MCF 10A (cell line): ENCODE measurements at regions not wholly inside any gene's neighbourhood (a gene's known extent, or its start where the extent isn't known, plus 50 kb on each side); places are given as distances from the start of the nearest gene placed in this dataset.

ENCODE experiments used
- BruUV-seq: library from RNA; stranded (reverse); fragments of 400-500 nt; replicated peaks from 2 replicates; lab custom pipeline; 2021; lab: Mats Ljungman, UMichigan
- CTCF ChIA-PET: fragments of 300-600 bp; sonication (Branson Sonifier 250); formaldehyde crosslinking; extraction: SDS; loops from one replicate; lab custom pipeline; 2021; ENCODE audit warnings: antibody characterized with exemption, inconsistent platforms; lab: Yijun Ruan, JAX
- POLR2A ChIA-PET: fragments of 300-600, 350-650 bp; sonication (Branson Sonifier 250); formaldehyde crosslinking; extraction: SDS; loops from one replicate; lab custom pipeline; 2020; ENCODE audit warnings: antibody characterized with exemption, inconsistent platforms; lab: Yijun Ruan, JAX
- DNase-seq: peaks from one replicate; pipeline ENCODE4 v3.0.0-alpha.2; 2018; ENCODE audit not compliant: unreplicated experiment
- H3K27ac Mint-ChIP-seq: one replicate; pipeline ENCODE4 v1.8.0; 2022; ENCODE audit warnings: mild to moderate bottlenecking, low read depth, mixed read lengths; ENCODE audit not compliant: unreplicated experiment
- H3K27me3 Mint-ChIP-seq: one replicate; pipeline ENCODE4 v1.8.0; 2022; ENCODE audit warnings: mixed read lengths; ENCODE audit not compliant: insufficient read depth, unreplicated experiment
- H3K36me3 Mint-ChIP-seq: one replicate; pipeline ENCODE4 v1.8.0; 2022; ENCODE audit warnings: mild to moderate bottlenecking, moderate library complexity, mixed read lengths; ENCODE audit not compliant: insufficient read depth, unreplicated experiment
- H3K4me1 Mint-ChIP-seq: one replicate; pipeline ENCODE4 v1.8.0; 2022; ENCODE audit warnings: mixed read lengths; ENCODE audit not compliant: insufficient read depth, unreplicated experiment
- H3K4me3 Mint-ChIP-seq: one replicate; pipeline ENCODE4 v1.8.0; 2022; ENCODE audit warnings: mild to moderate bottlenecking, moderate library complexity, mixed read lengths; ENCODE audit not compliant: unreplicated experiment
- H3K9me3 Mint-ChIP-seq: one replicate; pipeline ENCODE4 v1.8.0; 2022; ENCODE audit warnings: mixed read lengths; ENCODE audit not compliant: unreplicated experiment
- intact Hi-C: fragments of 100-400 bp; cut with micrococcal nuclease; formaldehyde crosslinking; loops from 2 replicates; pipeline ENCODE4 v1.14.1; 2022
- TF ChIP-seq, protein P1 (sequence below): fragments of 200-600 bp; IDR thresholded peaks from one replicate; pipeline ENCODE4 v1.8.0; 2022; ENCODE audit warnings: antibody characterized with exemption, mild to moderate bottlenecking; ENCODE audit not compliant: unreplicated experiment

DNA sequence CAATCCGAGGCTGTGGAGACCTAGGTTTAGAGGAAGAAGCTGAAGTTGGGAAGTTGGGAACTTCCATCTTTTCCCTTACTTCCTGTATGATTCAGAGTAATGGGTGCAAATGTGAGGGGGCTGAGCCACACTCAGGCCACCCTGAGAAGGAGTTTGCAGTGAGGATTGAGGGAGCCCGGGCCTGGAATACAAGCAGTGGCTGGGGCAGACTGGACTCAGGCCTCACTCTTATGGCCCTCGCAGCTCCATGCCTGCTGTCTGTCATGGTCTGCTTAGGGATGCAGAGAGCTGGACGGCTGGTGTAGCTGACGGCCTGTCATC, 73.7 kb upstream of the RAB4A start:
- TF ChIP-seq, protein P1, sequence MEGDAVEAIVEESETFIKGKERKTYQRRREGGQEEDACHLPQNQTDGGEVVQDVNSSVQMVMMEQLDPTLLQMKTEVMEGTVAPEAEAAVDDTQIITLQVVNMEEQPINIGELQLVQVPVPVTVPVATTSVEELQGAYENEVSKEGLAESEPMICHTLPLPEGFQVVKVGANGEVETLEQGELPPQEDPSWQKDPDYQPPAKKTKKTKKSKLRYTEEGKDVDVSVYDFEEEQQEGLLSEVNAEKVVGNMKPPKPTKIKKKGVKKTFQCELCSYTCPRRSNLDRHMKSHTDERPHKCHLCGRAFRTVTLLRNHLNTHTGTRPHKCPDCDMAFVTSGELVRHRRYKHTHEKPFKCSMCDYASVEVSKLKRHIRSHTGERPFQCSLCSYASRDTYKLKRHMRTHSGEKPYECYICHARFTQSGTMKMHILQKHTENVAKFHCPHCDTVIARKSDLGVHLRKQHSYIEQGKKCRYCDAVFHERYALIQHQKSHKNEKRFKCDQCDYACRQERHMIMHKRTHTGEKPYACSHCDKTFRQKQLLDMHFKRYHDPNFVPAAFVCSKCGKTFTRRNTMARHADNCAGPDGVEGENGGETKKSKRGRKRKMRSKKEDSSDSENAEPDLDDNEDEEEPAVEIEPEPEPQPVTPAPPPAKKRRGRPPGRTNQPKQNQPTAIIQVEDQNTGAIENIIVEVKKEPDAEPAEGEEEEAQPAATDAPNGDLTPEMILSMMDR: no peak
- no peaks in the 10 kb centered on the region for H3K36me3 Mint-ChIP-seq
- DNase-seq: no peak
- intact Hi-C loops: no loop called here
- H3K27me3 Mint-ChIP-seq: no peaks in the 10 kb centered on the region
- H3K27ac Mint-ChIP-seq: no peak overlapping the region
- CTCF ChIA-PET: interaction anchor here (0.5 to 1.5 kb wide), 5 partner anchors 12 to 535 kb away, joined by 3 to 9 read pairs (median 4); no protein-coding TSS in a partner anchor
- peaks cover 12% of the 10 kb centered on the region for H3K4me1 Mint-ChIP-seq
- BruUV-seq: no TSS peak
- no peak overlapping the region for H3K4me3 Mint-ChIP-seq
- POLR2A ChIA-PET: interaction anchor here (2.2 kb wide), 1 partner anchor 9 kb away, joined by 11 read pairs; no protein-coding TSS in a partner anchor
- H3K9me3 Mint-ChIP-seq: no peaks in the 10 kb centered on the region

DNA sequence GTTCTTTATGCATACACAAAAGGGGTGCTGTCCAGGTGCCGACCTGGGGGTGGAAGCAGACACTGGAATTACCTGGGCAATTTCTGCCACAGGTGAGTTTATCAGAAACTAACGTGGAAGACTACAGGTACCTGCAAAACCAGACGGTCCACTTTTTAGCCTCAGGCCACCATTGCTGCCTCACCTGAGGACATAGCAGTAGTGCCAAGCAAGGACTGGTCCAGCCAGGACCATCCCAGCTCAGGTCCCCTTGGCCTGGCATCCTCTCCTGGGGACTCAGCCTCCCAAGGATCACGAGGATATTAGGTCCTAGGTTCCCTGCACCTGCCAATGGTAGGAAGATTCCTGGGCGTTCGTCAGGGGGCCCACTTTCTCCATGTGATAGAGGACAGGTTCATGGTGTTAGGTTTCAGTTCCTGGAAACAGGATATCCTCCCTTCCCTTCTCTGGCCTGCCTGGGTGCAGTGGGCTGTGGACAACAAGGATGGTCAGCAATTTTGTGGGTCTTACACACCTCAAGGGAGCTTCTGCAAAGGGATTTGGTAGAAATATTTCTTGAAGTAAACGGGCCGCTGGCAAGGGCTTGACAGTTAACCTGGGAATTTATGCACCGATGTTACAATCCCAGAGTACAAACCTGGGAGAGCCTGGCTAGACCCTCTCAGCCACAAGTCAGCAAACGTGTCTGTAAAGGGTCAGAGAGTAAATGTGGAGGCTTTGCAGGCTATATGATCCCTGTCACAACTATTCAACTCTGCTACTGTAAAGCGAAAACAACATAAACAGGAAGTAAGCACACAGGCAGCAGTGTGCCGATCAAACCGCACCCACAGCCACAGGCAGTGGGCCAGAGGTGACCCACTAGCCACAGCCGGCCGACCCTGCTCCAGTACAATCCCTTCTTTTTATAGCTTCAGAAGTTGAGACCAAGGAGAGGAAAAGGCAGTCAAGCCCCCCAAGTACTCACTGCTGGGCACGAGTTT, 71.4 kb upstream of the RAB4A start:
- Mint-ChIP-seq H3K4me1 (no peaks in the 10 kb centered on the region), H3K36me3 (no peaks in the 10 kb centered on the region), H3K9me3 (no peaks in the 10 kb centered on the region), H3K27ac (peak overlapping the region; percentile 24), H3K27me3 (no peaks in the 10 kb centered on the region), H3K4me3 (no peak overlapping the region)
- BruUV-seq: no TSS peak
- TF ChIP-seq, protein P1: no peak
- POLR2A ChIA-PET: interaction anchor here (0.8 to 1.4 kb wide), 3 partner anchors 21 to 242 kb away, joined by 3 to 4 read pairs (median 3); no protein-coding TSS in a partner anchor
- CTCF ChIA-PET: interaction anchor here (0.7 kb wide), 1 partner anchor 365 kb away, joined by 3 read pairs; no protein-coding TSS in a partner anchor
- DNase-seq: no peak
- intact Hi-C loops: no loop called here

DNA sequence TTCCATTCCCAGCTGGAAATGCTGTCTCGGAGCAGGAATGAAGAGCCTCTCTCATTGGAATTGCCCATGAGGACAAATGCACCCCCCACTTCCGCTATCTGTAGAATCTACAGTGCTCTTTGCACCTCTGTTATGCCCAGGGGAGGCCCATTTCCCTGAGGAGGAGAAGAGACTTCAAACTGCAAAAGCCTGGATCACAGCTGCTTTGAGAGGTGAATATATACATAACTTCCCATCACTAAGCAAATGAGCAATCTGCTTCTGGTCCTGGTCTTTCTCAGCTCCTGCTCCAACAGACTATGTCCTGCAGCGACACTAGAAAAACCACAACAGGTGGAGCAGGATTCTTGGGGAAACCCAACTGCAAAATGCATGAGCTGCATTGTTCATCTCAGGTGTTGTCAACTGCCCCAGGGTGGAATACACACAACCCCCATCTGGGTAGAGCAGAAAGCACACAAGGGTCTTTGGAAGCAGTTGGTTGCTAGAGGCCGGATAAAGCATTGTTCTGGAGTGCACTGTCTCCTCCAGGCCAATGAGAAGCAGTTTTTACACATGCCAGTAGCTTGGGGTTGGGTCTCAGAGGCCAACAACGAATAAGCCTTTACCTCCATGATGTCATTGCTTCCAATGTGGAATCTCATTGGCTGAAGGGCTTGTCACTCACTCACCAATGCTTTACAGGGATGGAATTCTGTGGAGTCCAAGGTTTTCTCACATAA, 67.7 kb upstream of the RAB4A start:
- no TSS peak for BruUV-seq
- POLR2A ChIA-PET: interaction anchor here (0.7 to 1.6 kb wide), 5 partner anchors 10 to 361 kb away, joined by 3 to 7 read pairs (median 3); no protein-coding TSS in a partner anchor
- H3K36me3 Mint-ChIP-seq: no peaks in the 10 kb centered on the region
- no peak overlapping the region for H3K4me3 Mint-ChIP-seq
- peak; percentile 86 for DNase-seq
- TF ChIP-seq, protein P1: no peak
- H3K4me1 Mint-ChIP-seq: no peaks in the 10 kb centered on the region
- H3K9me3 Mint-ChIP-seq: no peaks in the 10 kb centered on the region
- H3K27me3 Mint-ChIP-seq: peaks cover 22% of the 10 kb centered on the region
- intact Hi-C loops: no loop called here
- CTCF ChIA-PET: interaction anchor here (0.6 to 2.9 kb wide), 8 partner anchors 10 to 1905 kb away, joined by 3 to 11 read pairs (median 4); no protein-coding TSS in a partner anchor
- no peak overlapping the region for H3K27ac Mint-ChIP-seq
